NCI-H1105 (cell line): ENCODE measurements at regions not wholly inside any gene's neighbourhood (a gene's known extent, or its start where the extent isn't known, plus 50 kb on each side); places are given as distances from the start of the nearest gene placed in this dataset.
"Not testable (repeated sequence)": the region's sequence is repeated elsewhere in the genome, so short reads cannot be mapped to it uniquely, and the experiment has no call there.

Experiments
- DNase-seq: peaks from one replicate; lab custom pipeline; 2025; lab: John Stamatoyannopoulos, UW

DNA sequence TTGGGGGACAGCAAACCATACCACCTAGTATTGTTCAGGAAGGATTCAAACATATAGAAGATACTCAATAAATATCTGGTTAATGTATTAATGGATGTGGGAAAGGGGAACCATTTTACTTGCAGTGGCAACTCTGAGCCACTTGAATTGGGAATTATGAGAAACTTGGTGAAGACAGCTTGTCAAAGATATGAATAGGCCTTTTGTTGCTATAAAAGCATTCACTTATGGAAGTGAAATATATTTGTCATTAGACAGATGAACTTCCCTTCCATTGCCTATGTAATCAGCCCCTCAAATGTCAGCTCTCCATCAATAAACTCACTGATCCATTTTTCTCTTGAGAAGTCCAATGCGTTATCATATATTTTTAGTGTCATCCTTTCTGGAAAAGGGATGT, 56.1 kb downstream of the GPR85 start:
- no peak for DNase-seq

- DNase-seq = no peak
These were observed 59.7 kb downstream of the GPR85 start for GRCh38 chr7:113026941-113027340.

DNA sequence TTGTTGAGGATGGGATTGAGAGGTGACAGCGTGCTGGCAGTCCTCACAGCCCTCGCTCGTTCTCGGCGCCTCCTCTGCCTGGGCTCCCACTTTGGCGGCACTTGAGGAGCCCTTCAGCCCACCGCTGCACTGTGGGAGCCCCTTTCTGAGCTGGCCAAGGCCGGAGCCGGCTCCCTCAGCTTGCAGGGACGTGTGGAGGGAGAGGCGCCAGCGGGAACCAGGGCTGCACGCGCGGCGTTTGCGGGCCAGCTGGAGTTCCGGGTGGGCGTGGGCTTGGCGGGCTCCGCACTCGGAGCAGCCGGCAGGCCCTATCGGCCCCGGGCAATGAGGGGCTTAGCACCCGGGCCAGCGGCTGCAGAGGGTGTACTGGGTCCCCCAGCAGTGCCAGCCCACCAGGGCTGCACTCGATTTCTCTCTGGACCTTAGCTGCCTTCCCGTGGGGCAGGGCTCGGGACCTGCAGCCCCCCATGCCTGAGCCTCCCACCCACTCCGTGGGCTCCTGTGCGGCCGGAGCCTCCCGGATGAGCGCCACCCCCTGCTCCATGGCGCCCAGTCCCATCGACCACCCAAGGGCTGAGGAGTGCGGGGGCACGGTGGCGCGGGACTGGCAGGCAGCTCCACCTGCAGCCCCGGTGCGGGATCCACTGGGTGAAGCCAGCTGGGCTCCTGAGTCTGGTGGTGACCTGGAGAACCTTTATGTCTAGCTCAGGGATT, 69.3 kb downstream of the GPR85 start:
- not testable (repeated sequence) for DNase-seq

DNA sequence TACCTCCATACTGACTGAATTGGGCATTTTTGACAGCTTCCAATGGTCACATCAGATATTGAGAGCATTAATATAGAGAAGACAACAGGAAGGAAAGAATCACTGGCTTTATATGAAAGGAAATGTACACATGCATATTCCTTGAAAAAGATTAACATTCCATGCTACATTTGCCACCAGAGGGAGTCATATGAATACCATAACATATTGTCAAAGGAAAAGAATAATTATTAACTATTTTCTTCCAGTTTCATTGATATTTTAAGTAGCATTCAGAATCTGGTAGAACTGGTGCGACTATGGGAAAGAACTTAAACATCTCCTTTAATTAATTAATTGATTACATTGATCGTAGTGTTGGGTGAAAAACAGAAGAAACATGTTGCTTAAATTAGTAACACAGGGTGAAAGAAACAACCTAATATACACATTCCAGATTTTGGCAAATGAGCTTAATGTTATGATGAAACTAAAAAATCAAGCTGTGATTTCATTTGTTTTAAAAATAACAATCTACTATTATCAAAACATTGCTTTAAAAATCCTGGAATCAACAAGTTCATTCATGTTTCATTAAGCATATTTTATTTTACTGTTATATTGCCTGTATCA, 71.5 kb downstream of the GPR85 start:
- DNase-seq = peak; percentile 8

DNA sequence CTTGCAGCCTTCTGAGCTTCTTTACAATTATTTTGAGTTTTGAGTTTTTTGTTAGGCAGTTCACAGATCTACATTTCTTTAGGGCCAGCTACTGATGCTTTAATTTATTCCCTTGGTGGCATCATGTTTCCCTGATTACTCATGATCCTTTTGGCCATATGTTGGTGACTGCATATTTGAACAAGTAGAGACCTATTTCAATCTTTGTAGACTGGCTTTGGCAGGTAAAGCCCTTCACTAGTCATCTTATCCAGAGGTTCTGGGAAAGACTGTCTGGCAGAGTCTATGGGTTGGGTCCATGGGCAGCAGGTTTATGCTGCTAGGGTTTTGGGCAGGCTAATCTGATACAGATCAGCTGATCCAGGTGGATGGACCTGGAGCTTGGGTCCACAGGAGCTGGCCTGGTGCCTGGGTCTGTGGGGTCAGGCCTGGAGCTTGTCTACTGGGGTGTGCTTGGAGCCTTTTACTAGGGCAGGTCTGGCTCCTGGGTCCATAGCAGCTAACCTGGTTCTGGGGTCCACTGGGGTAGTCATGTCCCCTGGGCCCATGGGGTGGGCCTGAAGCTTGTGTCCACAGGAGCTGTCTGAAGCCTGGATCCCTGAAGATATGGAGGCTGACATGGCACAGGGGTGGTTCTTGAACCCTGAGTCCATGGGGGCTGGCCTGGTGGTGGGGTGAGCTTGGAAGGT, 72.7 kb downstream of the GPR85 start:
- no peak for DNase-seq

DNA sequence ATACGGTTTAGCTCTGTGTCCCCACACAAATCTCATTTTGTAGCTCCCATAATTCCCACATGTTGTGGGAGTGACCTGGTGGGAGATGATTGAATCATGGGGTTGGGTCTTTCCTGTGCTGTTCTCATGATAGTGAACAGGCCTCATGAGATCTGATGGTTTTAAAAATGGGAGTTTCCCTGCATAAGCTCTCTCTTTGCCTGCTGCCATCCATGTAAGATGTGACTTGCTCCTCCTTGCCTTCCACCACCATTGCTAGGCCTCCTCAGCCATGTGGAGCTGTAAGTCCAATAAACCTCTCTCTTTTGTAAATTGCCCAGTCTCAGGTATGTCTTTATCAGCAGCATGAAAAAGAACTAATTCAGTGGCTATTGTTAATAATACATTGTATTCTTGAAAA, 73.8 kb downstream of the GPR85 start:
- DNase-seq = not testable (repeated sequence)

- DNase-seq = peak; percentile 5
These were observed 76.2 kb downstream of the GPR85 start for GRCh38 chr7:113010377-113010776.

GRCh38 chr7:113008755-113009154, 77.9 kb downstream of the GPR85 start:
- no peak for DNase-seq

DNA sequence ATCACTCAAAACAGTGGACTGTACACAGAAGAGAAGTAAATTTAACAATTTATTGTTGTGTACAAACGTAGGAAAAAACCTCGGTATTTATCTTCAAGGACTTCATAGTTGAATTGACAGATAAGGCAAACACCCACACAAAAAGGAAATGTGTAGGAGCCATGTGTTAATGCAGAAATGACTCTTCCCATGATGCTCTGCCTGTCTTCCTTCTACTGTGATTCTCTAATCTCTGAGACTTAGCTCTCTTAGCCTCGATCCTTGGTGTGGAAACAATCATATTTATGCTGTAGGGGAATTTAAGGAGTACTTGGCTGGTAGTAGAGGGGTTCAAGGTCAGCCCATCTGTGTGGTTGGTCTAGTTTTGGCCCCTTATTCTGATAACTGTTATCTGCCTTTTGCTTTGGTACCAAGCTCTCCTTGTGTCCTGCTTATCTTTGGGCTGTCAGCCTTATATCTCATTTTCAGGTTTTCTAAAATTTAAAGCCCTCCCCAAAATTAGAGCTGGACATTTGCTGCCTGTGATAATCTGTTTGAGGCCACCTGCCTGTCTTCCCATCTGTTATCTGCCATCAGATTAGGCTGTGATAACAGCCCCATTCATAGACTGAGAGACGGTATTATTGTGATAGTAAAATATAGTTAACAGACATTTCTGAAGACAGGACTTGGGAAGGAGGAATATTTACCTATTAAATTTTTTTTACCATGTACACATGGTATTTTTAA, 81.7 kb downstream of the GPR85 start:
- no peak for DNase-seq

- DNase-seq = no peak
These were observed 86.2 kb downstream of the GPR85 start for GRCh38 chr7:113000316-113001020.

DNA sequence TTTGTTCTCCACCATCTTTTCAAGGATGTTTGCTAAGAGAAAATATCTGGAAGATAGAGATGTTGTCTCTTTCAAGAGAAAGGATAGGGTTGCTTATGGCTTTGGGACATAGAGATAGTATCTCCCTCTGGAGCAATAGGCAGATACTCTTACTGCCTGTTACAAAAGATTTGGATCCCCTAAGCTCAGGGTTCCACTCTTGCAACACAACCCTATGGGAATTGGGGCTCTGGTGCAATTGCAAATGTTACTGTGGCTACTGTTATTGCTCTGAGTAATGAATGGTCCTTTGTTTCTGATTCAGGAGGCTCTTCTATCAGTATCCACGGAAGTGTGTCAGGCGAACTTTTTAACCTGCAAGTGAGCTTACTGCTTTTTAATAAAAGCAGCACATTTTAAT, 88.8 kb downstream of the GPR85 start:
- DNase-seq = no peak

DNA sequence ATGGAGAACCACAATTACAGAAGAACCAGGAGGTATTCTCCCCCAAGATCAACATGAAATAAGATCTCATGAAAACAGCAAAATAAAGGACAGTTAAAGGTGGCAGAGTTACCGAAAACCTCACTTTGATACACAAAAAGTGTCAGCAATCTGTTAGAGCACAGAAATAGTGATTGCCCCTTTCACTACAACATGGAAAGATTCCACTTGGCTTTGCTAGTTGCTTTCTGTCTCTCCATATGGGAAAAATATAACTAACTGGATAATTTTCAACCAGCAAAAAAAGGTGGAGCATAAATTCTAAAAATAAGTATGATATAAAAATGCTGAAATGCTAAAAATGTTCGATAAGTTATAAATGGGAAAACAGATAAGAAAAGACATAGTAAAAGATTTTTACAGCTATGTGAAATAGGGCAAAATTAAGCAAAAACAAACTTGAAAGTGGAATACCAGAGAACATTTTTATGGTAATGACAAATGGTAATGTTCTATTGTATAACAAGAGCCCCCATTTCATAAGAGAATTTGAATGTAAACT, 90.2 kb downstream of the GPR85 start:
- DNase-seq = no peak

DNA sequence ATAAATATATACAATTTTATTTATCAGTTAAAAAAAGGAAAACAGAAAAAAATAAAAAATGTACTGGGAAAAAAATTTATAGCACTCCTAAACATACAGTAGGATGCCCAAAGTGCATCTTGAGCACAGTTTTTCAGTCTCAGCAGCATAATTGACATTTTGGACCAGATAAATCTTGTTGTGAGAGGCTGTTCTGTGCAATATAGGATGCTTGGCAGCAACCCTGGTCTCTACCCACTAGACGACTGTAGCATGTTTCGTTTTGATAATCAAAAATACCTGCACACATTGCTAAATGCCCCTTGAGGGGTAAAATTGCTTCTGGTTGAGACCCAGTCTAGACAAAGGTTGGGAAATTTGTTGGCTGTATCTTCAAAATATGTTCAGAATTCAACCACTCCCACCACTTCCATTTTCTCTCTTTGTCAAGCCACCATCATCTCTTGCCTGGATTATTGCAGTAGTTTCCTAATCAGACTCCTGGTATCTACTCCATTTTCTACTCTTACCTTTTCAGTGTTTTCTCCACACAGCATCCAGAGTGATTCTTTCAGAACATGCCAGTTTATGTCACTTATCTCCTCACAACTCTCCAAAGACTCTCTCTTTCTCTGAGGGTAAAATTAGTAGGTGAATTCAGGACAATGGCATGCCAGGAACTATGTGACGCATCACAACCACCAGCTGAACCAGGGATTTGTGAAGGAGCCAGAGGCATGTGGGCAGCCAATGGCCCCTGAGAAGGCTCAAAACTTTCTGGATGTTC, 91.4 kb downstream of the GPR85 start:
- no peak for DNase-seq

DNA sequence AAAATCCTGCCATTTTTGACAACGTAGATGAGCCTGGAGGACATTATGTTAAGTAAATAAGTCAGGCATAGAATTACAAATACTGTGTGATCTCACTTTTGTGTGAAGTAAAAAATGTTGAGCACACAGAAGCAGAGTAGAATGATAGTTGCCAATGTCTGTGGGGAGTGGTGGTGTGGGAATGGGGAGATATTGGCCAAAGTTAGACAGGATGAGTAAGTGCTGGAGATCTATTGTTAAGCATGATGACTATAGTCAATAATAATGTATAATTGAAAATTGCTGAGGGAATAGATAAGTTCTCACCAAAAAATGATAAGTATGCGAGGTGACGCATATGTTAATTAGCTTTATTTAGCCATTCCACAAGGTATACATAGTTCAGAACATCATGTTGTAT, 92.0 kb downstream of the GPR85 start:
- DNase-seq = no peak

GRCh38 chr7:112990624-112991023, 96.0 kb downstream of the GPR85 start:
- DNase-seq = no peak

- DNase-seq = no peak
These were observed 97.1 kb downstream of the GPR85 start for GRCh38 chr7:112989531-112989930.

DNA sequence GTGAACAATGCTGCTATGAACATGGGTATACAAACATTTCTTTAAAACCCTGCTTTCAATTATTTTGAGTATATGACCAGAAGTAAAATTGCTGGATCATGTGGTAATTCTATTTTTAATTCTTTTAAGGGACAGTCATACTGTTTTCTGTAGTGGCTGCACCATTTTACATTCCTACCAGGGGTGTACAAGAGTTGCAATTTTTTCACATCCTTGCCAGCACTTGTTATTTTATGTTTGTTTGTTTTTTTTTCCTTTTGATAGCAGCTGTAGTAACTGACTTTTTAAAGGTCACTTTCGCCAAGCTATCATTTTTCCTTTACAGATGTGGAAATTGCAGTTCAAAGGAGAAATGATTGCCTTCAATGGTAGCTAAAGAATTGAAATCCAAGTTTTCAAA, 99.5 kb downstream of the GPR85 start:
- no peak for DNase-seq

DNA sequence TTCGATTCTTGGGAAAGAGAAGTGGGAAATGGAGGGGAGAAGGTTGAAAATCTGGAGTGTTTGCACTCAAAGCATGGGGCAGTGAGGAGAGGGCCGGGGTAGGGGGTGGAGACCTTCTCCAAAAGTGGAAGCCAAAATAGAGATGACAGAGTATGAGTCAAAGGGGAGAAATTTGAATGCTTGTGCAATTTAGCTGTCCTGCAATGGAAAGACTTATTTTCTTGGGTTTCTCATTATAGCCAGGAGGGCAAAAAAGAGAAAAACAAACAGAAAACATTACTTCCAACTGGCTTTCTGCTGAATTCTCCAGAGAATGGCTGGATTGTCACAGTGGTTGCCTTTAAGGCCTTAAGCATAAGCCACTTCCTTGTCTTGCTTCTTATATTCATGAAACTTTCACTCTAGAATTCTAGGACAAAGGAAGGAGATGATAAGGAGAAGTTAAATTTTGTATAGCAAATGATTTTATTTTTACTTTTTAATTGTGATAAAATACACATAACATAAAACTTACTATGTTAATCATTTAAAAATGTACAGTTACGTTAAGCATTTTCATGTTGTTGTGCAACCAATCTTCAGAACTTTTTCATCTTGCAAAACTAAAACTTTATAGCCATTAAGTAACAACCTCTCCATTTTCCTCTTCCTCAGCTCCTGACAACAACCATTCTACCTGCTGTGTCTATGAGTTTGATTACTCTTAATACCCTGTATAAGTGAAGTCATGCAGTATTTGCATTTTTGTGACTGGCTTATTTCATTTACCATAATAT, 100.2 kb downstream of the GPR85 start:
- no peak for DNase-seq

DNA sequence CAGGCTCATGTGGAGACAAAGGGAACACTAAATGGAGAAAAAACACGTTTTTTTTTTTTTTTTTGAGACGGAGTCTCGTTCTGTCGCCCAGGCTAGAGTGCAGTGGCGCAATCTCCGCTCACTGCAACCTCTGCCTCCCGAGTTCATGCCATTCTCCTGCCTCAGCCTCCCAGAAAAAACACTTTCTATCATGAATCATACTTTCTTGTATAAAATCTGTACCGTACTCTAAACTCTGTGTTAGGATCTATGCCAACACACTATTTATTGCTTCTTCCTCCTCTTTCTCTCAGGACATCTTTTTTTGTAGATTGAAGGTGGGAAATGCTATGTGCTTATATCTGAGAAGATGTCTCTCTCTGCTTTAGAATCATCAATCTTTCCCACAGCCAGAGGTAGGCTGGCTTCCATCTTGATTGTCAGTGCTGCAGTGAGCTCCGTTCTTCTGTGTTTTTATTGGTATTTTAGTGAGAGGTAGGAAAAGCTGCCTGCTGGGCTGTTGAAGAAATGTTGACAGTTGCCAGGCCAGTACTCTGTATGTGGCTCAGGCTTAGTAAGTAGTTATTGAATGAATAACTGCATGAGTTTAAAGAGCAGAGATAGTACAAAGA, 101.1 kb downstream of the GPR85 start:
- no peak for DNase-seq
